Activated effector memory CD4-positive, alpha-beta T cell treated with anti-CD3 and anti-CD28 coated beads, Interleukin-2, amount 50 U/mL, for 16 hours (primary cell): ENCODE measurements at regions not wholly inside any gene's neighbourhood (a gene's known extent, or its start where the extent isn't known, plus 50 kb on each side); places are given as distances from the start of the nearest gene placed in this dataset.

ENCODE experiments used
- DNase-seq: peaks from one replicate; pipeline ENCODE4 v3.0.0-alpha.2; 2020

DNA sequence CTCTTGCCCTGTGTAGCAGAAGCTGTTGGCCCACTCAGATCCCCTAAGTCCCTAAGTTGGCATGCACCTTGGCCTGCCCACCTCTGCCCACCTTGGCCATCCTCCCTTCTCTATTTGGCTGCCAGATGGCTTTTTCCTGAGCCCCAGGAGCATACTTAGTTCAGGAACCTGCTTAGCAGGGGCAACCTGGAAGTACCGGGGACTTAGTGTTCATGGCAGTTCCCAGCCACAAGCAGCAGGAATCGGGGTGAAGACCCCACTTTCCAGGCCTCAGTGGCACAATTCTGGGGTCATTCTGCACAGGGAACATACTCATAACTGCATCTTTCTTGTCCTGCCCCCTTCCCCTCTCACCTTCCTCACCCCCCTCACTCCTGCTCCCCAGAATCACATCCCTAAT lies 158.0 kb upstream of the PMEPA1 start:
- no peak for DNase-seq

DNA sequence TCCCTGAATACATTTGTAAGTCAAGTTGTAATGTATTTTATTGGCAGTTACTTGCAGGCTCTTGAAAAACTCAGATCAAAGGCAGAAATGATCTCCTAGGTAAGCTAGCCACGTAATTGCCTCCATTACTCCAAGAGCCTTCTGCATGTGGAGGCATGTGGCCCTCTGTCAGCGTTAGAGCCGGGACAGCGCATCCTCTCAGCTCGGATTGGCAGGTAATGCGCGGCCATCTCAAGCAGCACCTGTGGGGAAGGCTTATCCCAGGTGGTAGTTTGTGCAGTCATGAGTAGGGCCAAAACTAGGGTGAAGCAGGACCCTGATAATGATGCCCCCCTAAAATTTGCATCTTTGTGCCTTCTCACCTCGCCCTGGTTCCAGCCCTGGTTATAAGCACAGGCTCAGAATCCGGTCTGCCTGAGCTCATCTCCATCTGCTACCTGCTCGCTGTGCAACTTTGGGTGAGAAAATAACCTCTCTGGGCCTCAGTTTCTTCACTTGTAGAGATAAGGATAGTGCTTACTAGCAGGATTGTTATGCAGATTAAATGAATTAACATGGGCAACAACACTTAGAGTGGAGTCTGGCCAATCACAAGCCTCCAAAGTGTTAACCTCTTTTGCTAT lies 157.5 kb upstream of the PMEPA1 start:
- no peak for DNase-seq

GRCh38 chr20:57866250-57867106 lies 156.7 kb upstream of the PMEPA1 start:
- DNase-seq, result no peak

DNA sequence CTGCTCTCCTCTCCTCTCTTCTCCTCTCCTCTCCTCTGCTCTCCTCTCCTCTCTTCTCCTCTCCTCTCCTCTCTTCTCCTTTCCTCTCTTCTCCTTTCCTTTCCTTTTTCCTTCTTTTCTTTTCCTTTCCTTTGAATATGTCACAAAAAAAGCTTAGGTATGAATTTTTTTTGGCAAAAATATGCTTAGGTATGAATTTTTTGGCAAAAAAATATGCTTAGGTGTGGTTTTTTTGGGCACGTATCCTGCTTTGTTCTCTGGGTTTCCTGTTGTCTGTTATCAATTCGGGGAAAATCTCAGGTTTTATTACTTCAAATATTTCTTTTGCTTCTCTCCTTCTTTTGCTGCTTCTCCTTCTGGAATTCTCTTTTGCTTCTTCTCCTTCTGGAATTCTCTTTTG lies 155.5 kb upstream of the PMEPA1 start:
- DNase-seq, result no peak

- DNase-seq, result no peak
These were observed 150.8 kb upstream of the PMEPA1 start for GRCh38 chr20:57860576-57860975.

DNA sequence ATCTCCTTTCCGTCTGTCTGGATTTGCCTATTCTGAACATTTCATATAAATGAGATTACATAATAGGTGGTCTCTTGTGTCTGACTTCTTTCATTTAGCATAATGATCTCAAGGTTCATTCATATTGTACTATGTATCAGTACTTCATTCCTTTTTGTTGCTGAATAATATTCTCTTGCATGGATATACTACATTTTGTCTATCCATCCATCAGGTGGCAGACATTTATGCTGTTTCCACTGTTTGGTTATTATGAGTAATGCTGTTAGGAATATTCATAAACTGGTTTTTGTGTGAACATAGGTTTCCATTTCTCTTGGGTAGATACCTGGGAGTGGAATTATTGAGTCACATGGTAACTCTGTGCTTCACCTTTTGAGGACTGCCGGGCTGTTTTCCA lies 148.2 kb upstream of the PMEPA1 start:
- no peak for DNase-seq

- no peak for DNase-seq
These were observed 147.3 kb upstream of the PMEPA1 start for GRCh38 chr20:57857118-57857517.

- DNase-seq, result no peak
These were observed 146.8 kb upstream of the PMEPA1 start for GRCh38 chr20:57856658-57857057.

DNA sequence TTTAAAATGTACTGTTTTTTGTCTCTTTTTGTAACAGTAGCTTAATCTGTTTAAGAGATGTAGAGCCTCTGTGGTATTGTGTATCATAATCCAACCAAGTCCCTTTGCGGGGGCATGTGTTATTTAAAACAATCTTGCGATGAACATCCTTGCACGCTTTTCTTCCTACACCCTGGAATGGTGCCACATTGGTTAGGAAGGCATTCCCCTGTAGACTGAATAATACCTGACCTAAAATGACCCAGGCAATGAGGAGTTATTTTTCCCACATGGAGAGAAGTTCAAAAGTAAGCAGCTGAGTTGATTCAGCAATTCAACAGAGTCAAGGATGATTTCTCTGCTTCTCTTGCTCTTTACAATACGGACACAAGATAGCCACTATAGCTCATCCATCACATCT lies 142.0 kb upstream of the PMEPA1 start:
- no peak for DNase-seq

- DNase-seq, result no peak
These were observed 141.3 kb upstream of the PMEPA1 start for GRCh38 chr20:57851025-57851682.

- no peak for DNase-seq
These were observed 139.9 kb upstream of the PMEPA1 start for GRCh38 chr20:57849521-57850215.

DNA sequence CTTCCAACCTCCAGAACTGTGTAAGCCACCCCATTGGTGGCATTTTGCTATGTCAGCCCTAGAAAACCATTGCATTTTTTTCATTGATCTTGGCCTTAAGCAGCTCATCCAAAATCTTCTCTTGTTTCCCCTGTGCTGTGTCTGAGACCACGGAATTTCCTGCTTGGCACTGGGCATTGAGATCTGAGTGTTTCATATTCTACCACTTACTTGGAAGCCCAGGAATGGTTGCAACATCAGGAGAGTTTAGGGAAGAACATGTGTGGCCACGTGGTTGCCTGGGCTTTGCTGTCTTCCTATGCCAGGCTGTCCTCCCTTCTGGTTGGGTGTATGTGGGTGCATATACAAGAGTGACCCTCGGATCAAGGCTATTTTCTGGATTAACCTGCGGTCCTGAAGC lies 139.3 kb upstream of the PMEPA1 start:
- DNase-seq, result no peak

GRCh38 chr20:57848282-57848681 lies 138.5 kb upstream of the PMEPA1 start:
- DNase-seq, result no peak

- no peak for DNase-seq
These were observed 137.3 kb upstream of the PMEPA1 start for GRCh38 chr20:57847104-57847503.

DNA sequence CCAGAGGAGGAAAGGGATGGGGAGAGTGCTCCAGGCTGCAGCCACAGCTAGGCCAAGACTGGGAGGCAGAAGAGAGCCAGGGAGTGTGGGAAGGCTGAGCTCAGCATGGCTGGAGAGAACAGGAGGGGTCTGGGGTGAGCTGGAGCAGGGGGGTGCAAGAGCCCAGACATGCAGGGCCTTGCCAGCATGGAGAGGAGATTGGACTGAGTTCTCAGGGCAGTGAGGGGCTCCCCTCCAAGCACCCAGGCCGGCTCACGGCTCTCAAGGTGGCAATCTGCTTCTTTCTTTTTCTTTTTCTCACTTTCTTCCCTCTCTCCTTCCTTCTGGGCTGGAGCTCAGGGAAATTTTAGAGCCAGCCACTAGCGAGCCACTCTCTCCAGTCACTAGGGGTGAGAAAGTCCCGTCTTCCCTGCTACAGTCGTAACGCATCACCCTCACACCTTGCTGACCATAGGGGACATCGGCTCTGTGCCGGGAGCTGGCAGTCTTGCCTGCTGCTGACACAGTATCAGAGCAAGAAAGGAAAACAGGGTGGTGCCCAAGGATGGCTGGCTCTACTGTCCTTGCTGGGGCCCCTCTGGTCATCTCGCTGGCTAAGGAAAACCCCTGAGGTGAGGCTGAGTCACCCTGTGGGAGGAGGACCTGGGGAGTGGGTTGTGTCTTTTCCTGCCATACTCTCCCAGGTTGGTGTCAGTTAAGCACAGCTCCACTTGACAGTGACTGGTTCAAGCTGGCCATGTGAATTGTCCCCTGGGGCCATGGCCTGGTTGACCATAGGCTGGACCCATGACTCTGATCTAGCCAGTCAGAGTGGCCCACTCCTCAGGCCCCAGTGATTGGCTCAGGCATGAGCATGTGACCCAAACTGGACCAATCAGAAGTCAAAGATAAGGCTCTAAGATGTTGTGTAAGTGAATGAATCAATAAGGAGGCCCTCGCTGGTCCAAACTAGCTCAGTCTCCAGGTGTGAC lies 135.1 kb upstream of the PMEPA1 start:
- no peak for DNase-seq

- no peak for DNase-seq
These were observed 134.3 kb upstream of the PMEPA1 start for GRCh38 chr20:57843941-57844625.

- DNase-seq, result no peak
These were observed 132.9 kb upstream of the PMEPA1 start for GRCh38 chr20:57842720-57843119.

DNA sequence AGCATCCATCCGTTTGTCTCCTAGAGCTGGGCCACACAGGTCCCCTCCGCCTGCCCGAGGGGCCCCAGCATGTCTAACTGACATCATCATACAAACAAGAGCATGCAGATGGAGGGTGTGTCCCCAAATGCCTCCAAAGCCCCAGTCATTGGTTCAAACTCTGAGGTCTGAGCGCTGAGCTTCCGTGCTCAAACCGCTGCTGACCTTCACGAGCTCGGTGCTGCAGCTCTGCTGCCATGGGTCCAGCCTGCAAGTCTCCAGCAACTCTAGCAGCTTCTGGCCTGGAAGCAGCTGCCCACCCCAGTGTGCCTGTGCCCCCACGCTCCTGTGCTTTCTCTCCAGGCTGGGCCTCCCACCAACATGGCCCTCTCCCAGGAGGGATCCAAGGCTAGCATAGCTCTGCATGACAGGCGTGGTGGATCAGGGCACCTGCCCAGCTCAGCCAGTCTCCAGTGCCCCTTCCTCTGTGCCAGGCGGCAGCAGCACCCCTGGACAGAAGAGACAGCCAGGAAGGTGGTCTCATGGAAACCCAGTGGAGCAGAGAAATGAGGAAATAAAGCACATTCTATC lies 131.6 kb upstream of the PMEPA1 start:
- no peak for DNase-seq

- DNase-seq, result no peak
These were observed 130.9 kb upstream of the PMEPA1 start for GRCh38 chr20:57840504-57841296.

GRCh38 chr20:57840066-57840465 lies 130.3 kb upstream of the PMEPA1 start:
- DNase-seq, result no peak
